Lower lobe of right lung (tissue), 2 donors: ENCODE measurements at regions not wholly inside any gene's neighbourhood (a gene's known extent, or its start where the extent isn't known, plus 50 kb on each side); places are given as distances from the start of the nearest gene placed in this dataset.
A peak's percentile ranks its signal among the peaks of the same experiment; 100 is the strongest.

Experiments
- ATAC-seq, 2 donors: fragments of 200-7000 bp; cut with Tn5 transposase; one replicate each; pipeline ENCODE4 v1.9.1; 2020 to 2022; ENCODE audit warnings: mild to moderate bottlenecking in 2 of 2, moderate library complexity in 2 of 2
- DNase-seq: peaks from one replicate; pipeline ENCODE4 v3.0.0-alpha.2; 2020
- H3K27ac ChIP-seq: fragments of 200-600 bp; one replicate; pipeline ENCODE4 v1.8.0; 2022
- H3K27me3 ChIP-seq: fragments of 200-600 bp; one replicate; pipeline ENCODE4 v1.8.0; 2022; ENCODE audit warnings: low read depth
- H3K36me3 ChIP-seq: fragments of 200-600 bp; one replicate; pipeline ENCODE4 v1.8.0; 2022; ENCODE audit warnings: mild to moderate bottlenecking
- H3K4me1 ChIP-seq: fragments of 200-600 bp; one replicate; pipeline ENCODE4 v1.8.0; 2022
- H3K4me3 ChIP-seq: fragments of 200-600 bp; one replicate; pipeline ENCODE4 v1.8.0; 2022; ENCODE audit warnings: mild to moderate bottlenecking
- H3K9me3 ChIP-seq: fragments of 200-600 bp; one replicate; pipeline ENCODE4 v1.8.0; 2022
- CTCF ChIP-seq: fragments of 200-600 bp; IDR thresholded peaks from one replicate; pipeline ENCODE4 v1.8.0; 2022; ENCODE audit warnings: antibody characterized with exemption, mild to moderate bottlenecking
- intact Hi-C: fragments of 100-400 bp; cut with DNase I; formaldehyde crosslinking; loops from one replicate; pipeline ENCODE4 v1.11.0; 2022
- donor health status: DM: no; HTN: yes; CAD: no; lungs with severe emphysema.

GRCh38 chr3:73234354-73235014, 173.0 kb downstream of the EBLN2 start:
- no peaks in the 10 kb centered on the region for H3K27me3 ChIP-seq

GRCh38 chr3:73235768-73236167, 174.3 kb downstream of the EBLN2 start:
- Histone ChIP-seq H3K27ac (no peak overlapping the region), H3K9me3 (no peaks in the 10 kb centered on the region), H3K4me1 (no peaks in the 10 kb centered on the region), H3K4me3 (no peak overlapping the region), H3K36me3 (no peaks in the 10 kb centered on the region), H3K27me3 (no peaks in the 10 kb centered on the region)
- ATAC-seq (no peak), DNase-seq (no peak)
- no peak for TF ChIP-seq CTCF
- intact Hi-C loops: no loop called here

More at GRCh38 chr3:73234354-73235014, 173.0 kb downstream of the EBLN2 start:
- intact Hi-C loops: no loop called here
- no peak overlapping the region for H3K27ac ChIP-seq
- no peak overlapping the region for H3K4me3 ChIP-seq
- TF ChIP-seq CTCF: no peak
- H3K9me3 ChIP-seq: no peaks in the 10 kb centered on the region
- H3K36me3 ChIP-seq: no peaks in the 10 kb centered on the region
- H3K4me1 ChIP-seq: no peaks in the 10 kb centered on the region
- DNase-seq: no peak
- ATAC-seq: no peak

- no peak for ATAC-seq
- DNase-seq: no peak
These were observed 175.4 kb downstream of the EBLN2 start for GRCh38 chr3:73236867-73237266.

GRCh38 chr3:73243740-73244139, 182.3 kb downstream of the EBLN2 start:
- H3K27ac ChIP-seq: no peak overlapping the region
- DNase-seq (no peak), ATAC-seq (no peak)
- H3K4me3 ChIP-seq: no peak overlapping the region
- no peaks in the 10 kb centered on the region for H3K4me1 ChIP-seq
- no peaks in the 10 kb centered on the region for H3K36me3 ChIP-seq
- no peaks in the 10 kb centered on the region for H3K27me3 ChIP-seq
- TF ChIP-seq CTCF: no peak
- intact Hi-C loops: no loop called here
- no peaks in the 10 kb centered on the region for H3K9me3 ChIP-seq

More at GRCh38 chr3:73236867-73237266, 175.4 kb downstream of the EBLN2 start:
- Histone ChIP-seq H3K36me3 (no peaks in the 10 kb centered on the region), H3K4me3 (no peak overlapping the region), H3K9me3 (no peaks in the 10 kb centered on the region), H3K4me1 (no peaks in the 10 kb centered on the region), H3K27me3 (no peaks in the 10 kb centered on the region), H3K27ac (no peak overlapping the region)
- intact Hi-C loops: no loop called here
- TF ChIP-seq CTCF: no peak

GRCh38 chr3:73245459-73245858, 184.0 kb downstream of the EBLN2 start:
- Histone ChIP-seq H3K27ac (no peak overlapping the region), H3K9me3 (no peaks in the 10 kb centered on the region), H3K27me3 (no peaks in the 10 kb centered on the region), H3K36me3 (no peaks in the 10 kb centered on the region), H3K4me1 (no peaks in the 10 kb centered on the region), H3K4me3 (no peak overlapping the region)
- no peak for DNase-seq
- intact Hi-C loops: no loop called here
- ATAC-seq: peak in 1 of 2 donors; percentile 37
- no peak for TF ChIP-seq CTCF
